ENCODE measurements at regions not wholly inside any gene's neighbourhood (a gene's known extent, or its start where the extent isn't known, plus 50 kb on each side); places are given as distances from the start of the nearest gene placed in this dataset.

GRCh38 chr11:108994887-108995286 lies 330.0 kb downstream of the DDX10 start:
- DNase-seq: no peak

GRCh38 chr11:108997826-108998225 lies 333.0 kb downstream of the DDX10 start:
- DNase-seq: no peak

- no peak for DNase-seq
Observed at GRCh38 chr11:109000531-109000930, 335.7 kb downstream of the DDX10 start.

DNA sequence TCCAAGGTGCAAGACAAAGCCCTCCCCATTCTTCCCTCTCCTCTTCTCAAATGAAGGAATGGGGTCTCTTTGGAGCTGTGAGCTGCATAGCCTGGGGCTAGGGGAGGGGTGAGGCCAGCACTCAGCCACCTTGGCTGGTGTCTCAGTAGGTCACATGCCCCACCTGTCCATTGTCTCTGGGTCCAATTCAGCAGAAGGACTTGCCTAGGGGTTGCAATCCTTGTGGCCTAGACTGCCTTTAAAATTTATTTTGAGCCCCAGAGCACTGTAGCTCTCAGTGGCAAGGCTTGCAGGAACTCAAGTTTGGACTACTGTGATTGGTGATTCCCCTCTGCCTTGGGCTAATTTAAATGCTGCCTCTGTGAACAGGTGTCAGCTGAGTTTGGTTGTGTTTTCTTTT lies 336.7 kb downstream of the DDX10 start:
- no peak for DNase-seq

- no peak for DNase-seq
Observed at GRCh38 chr11:109012991-109013390, 348.1 kb downstream of the DDX10 start.

GRCh38 chr11:109015283-109015682 lies 350.4 kb downstream of the DDX10 start:
- DNase-seq: no peak

DNA sequence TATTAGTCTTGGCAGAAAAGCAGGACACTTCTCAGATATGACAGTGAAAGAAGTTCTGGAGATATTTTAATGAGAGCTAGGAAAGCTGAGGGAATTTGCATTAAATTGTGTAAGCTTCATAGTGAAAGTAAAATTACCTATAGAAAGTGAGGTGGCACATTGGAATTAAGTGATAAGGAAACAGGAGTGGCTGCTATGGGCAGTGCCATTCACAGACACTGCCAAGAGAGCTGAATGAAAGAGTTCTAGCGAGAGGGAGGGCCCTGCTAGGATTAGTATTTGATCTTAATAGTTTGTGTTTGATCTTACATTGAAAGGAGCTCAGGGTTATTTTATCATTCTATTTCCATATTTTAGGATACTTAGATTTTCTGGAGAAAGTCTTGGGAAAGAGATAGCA lies 351.9 kb downstream of the DDX10 start:
- DNase-seq: no peak

GRCh38 chr11:109017489-109017888 lies 352.6 kb downstream of the DDX10 start:
- DNase-seq: no peak

DNA sequence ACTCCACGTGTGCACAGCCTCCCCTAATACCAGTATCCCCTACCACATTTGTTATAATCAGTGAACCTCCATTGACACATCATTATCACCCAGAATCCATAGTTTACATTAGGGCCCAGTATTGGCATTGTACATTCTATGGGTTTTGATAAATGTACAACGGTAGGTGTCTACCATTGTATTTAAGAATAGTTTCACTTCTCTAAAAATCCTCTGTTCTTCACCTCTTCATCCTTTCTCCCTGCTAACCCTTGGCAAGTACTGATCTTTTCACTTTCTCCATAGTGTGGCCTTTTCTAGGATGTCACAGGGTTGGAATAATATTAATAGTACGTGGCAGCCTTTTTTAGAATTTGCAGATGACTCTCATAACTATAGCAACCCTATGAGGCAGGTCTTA lies 353.8 kb downstream of the DDX10 start:
- DNase-seq: no peak

- no peak for DNase-seq
Observed at GRCh38 chr11:109019342-109019936, 354.6 kb downstream of the DDX10 start.

DNA sequence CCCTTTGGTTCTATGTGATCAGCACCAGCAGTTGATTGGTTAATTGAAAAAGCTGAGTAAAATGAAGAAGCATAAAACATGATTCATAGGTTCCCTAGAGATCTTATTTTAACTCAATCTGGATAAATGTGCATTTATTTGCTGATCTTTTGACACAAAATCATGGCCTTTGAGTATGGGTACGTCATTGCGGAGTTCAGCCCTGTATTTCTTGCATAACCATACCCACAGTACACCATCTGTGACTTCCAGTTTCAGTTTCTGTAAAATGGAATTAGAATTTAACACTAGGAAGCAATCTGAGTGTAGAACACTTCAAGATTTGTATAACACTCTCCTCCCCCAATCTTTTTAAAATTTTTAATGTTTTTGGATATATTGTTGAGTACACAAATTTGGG lies 358.2 kb downstream of the DDX10 start:
- no peak for DNase-seq

DNA sequence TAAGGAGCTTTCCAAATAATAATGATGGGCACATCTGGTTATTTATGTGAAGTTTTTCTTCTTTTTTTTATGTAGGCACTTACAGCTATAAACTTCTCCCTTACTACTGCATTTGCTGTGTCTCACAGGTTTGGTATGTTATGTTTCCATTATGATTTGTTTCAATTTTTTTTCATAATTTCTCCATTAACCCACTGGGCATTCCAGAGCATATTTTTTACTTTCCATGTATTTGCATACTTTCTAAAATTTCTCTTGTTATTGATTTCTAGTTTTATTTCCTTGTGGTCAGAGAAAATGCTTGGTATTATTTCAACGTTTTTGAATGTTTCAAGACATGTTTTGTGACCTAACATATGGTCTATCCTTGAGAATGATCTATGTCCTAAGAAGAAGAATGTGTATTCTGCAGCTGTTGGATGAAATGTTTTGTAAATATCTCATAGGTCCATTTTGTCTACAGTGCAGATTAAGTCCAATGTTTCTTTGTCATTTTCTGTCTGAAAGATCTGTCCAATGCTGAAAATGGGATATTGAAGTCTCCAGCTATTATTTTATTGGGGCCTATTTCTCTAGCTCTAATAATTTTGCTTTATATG lies 362.1 kb downstream of the DDX10 start:
- no peak for DNase-seq

GRCh38 chr11:109027851-109028250 lies 363.0 kb downstream of the DDX10 start:
- DNase-seq: no peak

- no peak for DNase-seq
Observed at GRCh38 chr11:109029927-109030326, 365.1 kb downstream of the DDX10 start.

- DNase-seq: no peak
Observed at GRCh38 chr11:109033627-109034338, 368.9 kb downstream of the DDX10 start.

DNA sequence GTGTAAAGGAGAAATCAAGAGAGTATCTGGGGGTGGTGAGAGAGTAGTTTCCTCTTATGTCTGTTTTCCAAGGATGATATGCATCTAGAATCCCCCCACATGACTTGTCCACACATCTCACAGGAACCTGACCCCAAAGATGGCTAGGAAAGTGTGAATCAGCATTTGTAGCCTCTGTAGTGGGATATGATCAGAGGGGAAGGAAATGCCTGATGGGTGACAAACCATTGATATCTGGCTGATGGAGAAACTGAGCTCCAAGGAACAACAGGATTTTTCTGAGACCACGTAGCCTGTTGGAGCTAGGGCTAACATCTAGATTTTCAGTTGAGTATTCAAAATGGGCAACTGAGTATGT lies 369.4 kb downstream of the DDX10 start:
- no peak for DNase-seq

DNA sequence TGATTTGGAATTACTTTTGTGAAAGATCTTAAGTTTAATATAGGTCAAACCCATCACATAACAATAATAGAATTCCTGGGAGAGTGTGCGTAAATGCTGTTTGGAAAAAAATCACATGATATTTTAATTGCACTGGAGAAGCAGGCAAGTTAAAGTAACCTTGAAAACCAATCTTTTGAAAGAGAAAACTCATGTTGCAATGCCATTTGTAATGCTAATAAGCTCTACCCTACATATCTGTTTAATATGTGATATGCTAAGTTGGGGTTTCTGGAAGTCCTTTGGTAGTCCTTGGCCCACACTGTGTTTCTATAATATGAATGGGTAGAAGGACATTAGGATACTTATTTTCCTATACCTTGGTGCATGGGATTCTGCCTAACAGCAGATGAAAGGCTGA lies 370.4 kb downstream of the DDX10 start:
- DNase-seq: no peak

- no peak for DNase-seq
Observed at GRCh38 chr11:109036011-109036410, 371.1 kb downstream of the DDX10 start.

DNA sequence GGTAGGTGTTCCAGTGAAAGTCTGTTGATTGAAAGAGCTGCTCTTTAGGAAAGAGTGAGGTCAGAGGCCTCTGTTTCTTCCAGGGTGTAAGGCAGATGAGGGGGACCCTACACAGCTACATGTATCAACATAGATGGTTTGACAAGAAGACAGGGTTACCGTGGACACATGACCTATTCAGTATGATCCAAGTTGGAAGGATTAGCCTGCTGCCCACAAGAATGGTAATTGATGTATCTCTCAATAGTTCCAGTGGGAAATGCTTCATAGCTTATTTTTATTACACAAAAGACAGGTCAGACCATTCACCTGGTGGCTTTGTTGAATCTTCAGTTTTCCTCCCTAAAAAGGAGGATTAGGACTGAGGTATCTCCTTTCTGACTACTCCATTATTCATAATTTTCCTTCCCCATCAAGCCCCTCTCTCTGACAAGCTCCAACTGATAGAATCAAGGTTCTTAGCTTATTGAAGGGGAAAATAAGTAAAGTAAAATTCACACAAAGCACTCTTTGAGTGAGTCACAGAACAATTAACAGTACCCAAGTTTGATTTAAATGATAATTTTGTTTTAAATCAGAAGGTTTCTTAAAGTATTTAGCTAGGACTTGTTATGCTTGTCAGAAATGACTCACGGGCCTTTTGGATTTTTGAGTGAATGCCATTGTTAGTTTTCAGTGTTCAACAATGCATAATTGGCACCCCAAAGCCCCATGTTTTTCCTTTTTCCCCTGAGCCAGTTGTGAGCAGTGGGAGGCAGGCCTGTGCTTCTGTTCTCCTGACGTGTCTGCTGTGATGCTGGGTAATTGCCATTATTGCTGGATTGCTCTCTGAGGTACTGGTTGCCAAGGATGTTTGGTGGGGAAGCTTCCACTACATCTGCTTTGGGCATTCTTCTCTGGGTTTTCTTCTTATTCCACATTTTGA lies 373.2 kb downstream of the DDX10 start:
- DNase-seq: peak in 1 of 2 donors; percentile 37

- no peak for DNase-seq
Observed at GRCh38 chr11:109039611-109040010, 374.7 kb downstream of the DDX10 start.

DNA sequence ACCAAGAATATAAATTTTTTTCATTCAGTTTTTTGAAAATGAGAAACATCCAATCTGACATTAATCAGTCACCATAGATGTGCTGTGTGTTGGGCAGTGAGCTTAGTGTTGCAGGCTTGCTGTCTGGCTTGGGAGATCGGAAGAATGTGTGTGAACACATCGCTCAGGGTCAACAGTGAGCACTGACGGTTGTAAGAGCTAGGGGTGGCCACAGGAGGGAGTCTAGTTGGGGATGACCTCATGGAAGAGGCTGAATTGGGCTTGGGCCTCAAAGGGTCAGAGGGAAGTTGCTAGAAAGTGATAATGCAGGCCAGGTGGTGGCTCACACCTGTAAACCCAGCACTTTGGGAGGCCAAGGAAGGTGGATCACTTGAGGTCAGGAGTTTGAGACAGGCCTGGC lies 375.4 kb downstream of the DDX10 start:
- DNase-seq: no peak

DNA sequence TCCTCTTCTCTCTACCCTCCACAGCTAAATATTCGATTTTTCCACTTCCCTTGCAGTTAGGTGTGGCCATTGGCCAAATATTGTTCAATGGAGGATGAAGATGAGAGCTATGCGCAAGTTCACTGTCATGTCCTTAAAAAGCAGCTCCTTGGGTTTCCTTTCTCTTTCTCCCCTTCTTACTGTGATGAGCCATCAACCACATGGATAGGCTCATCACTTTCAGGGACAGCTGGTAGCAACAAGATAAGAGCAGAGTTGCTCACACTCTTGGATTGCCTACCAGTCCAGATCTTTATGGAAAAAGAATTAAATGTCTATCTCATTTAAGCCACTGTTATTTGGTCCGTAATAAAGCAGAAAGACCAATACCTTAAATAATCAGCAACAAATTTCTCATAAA lies 377.0 kb downstream of the DDX10 start:
- no peak for DNase-seq

GRCh38 chr11:109043315-109043714 lies 378.4 kb downstream of the DDX10 start:
- DNase-seq: no peak
